K562 (cell line): ENCODE measurements at regions not wholly inside any gene's neighbourhood (a gene's known extent, or its start where the extent isn't known, plus 50 kb on each side); places are given as distances from the start of the nearest gene placed in this dataset.

Source experiments
- ATAC-seq: fragments of 200-7000 bp; cut with Tn5 transposase; 3 replicates; pipeline ENCODE4 v1.9.1; 2020; ENCODE audit warnings: moderate library complexity
- BruUV-seq: library from RNA; stranded (reverse); fragments of 400-500 nt; replicated peaks from 2 replicates; lab custom pipeline; 2021; lab: Mats Ljungman, UMichigan
- CTCF ChIA-PET: fragments of 300-600 bp; formaldehyde crosslinking; extraction: SDS; loops from one replicate; lab custom pipeline; 2021; ENCODE audit warnings: low intra/inter-chr PET ratio; lab: Yijun Ruan, JAX
- POLR2A ChIA-PET: fragments of 300-600, 350-650 bp; sonication (Branson Sonifier 250); formaldehyde crosslinking; extraction: SDS; loops from one replicate; lab custom pipeline; 2021; ENCODE audit warnings: antibody characterized with exemption, inconsistent platforms; lab: Yijun Ruan, JAX
- DNase-seq, 4 experiments: peaks; one replicate each; pipeline versions ENCODE4 v3.0.0 to v3.0.0-alpha.2; 2011 to 2018; ENCODE audit warnings: low spot score in 3 of 4, mixed read lengths in 3 of 4; ENCODE audit errors: extremely low read depth in 1 of 4
- FAIRE-seq: peaks from 2 replicates; lab custom pipeline; 2011; peaks lifted over from hg19 to GRCh38; lab: Jason Lieb, UNC
- H2AFZ ChIP-seq: 2 replicates; pipeline ENCODE4 v1.6.0; 2011; ENCODE audit warnings: low read depth, low read length, control low read depth, inconsistent platforms
- H3K27ac ChIP-seq: fragments of 200-600 bp; 3 replicates; pipeline ENCODE4 v1.8.0; 2011; ENCODE audit warnings: low read depth, mild to moderate bottlenecking, control low read depth, inconsistent platforms, low read length, moderate library complexity, mixed read lengths; ENCODE audit errors: extremely low read depth
- H3K27me3 ChIP-seq, 2 experiments: fragments of 300-600 bp in 1 of 2; 2 replicates in 1 of 2; 3 replicates in 1 of 2; pipeline versions ENCODE4 v1.6.0 to v1.8.0; 2011; ENCODE audit warnings: inconsistent platforms in 2 of 2, low read length in 2 of 2, mild to moderate bottlenecking in 1 of 2, mixed read lengths in 1 of 2, moderate library complexity in 1 of 2; ENCODE audit not compliant: control insufficient read depth in 2 of 2, insufficient read depth in 2 of 2
- H3K36me3 ChIP-seq: fragments of 300-600 bp; 3 replicates; pipeline ENCODE4 v1.8.0; 2011; ENCODE audit warnings: mild to moderate bottlenecking, low read length, inconsistent platforms; ENCODE audit not compliant: control insufficient read depth, insufficient read depth
- H3K4me1 ChIP-seq, 2 experiments: fragments of 200-600 bp in 1 of 2; replicated peaks in 1 of 2; 2 replicates in 1 of 2; 3 replicates in 1 of 2; pipeline versions ENCODE4 v1.5.1 to v1.8.0; 2011; ENCODE audit warnings: inconsistent platforms in 2 of 2, low read length in 2 of 2, mild to moderate bottlenecking in 1 of 2, mixed read lengths in 1 of 2, moderate library complexity in 1 of 2; ENCODE audit not compliant: control insufficient read depth in 2 of 2, insufficient read depth in 2 of 2
- H3K4me2 ChIP-seq: 2 replicates; pipeline ENCODE4 v1.6.1; 2011; ENCODE audit warnings: low read length, control low read depth, inconsistent platforms, mixed read lengths; ENCODE audit not compliant: insufficient read depth
- H3K4me3 ChIP-seq: fragments of 200-600 bp; sonication (generic), shearing (Covaris generic); 2 replicates; pipeline ENCODE4 v1.5.1; 2016; ENCODE audit warnings: control low read depth, inconsistent platforms
- H3K79me2 ChIP-seq: fragments of 200-600 bp; 3 replicates; pipeline ENCODE4 v1.8.0; 2011; ENCODE audit warnings: low read length, inconsistent platforms; ENCODE audit not compliant: control insufficient read depth, insufficient read depth
- H3K9ac ChIP-seq, 2 experiments: 2 replicates each; pipeline versions ENCODE4 v1.6.0 to v1.6.1; 2011; ENCODE audit warnings: low read depth in 2 of 2, low read length in 2 of 2, control low read depth in 1 of 2, inconsistent platforms in 1 of 2, mild to moderate bottlenecking in 1 of 2, mixed read lengths in 1 of 2; ENCODE audit not compliant: insufficient read depth in 1 of 2
- H3K9me1 ChIP-seq: one replicate; pipeline ENCODE4 v1.6.0; 2011; ENCODE audit warnings: inconsistent platforms, mild to moderate bottlenecking, low read length, moderate library complexity; ENCODE audit not compliant: control insufficient read depth, insufficient read depth
- H3K9me3 ChIP-seq: replicated peaks from 2 replicates; pipeline ENCODE4 v1.5.1; 2011; ENCODE audit warnings: low read depth, low read length, inconsistent platforms; ENCODE audit not compliant: control insufficient read depth, insufficient read depth
- H4K20me1 ChIP-seq: replicated peaks from 2 replicates; pipeline ENCODE4 v1.6.1; 2011; ENCODE audit warnings: low read length, inconsistent platforms, mixed read lengths; ENCODE audit not compliant: control insufficient read depth, insufficient read depth
- AFF4 ChIP-seq: sonication (generic); formaldehyde crosslinking; IDR thresholded peaks from 2 replicates; pipeline ENCODE4 v1.8.0; 2023; ENCODE audit warnings: mild to moderate bottlenecking, missing genetic modification reagents
- NR0B1 ChIP-seq: fragments of 450-650 bp; IDR thresholded peaks from one replicate; pipeline ENCODE4 v1.6.1; 2018; ENCODE audit warnings: mild to moderate bottlenecking, moderate library complexity; ENCODE audit not compliant: partially characterized antibody
- TARDBP ChIP-seq: fragments of 450-650 bp; IDR thresholded peaks from 2 replicates; pipeline ENCODE4 v1.6.1; 2016
- ZNF785 ChIP-seq: fragments of 250-450 bp; sonication (Bioruptor Pico); IDR thresholded peaks from 2 replicates; pipeline ENCODE4 v1.4.0; 2020; ENCODE audit warnings: mild to moderate bottlenecking
- WGBS: fragments of 100-300 bp; shearing (Covaris generic); methylation state at CpG from one replicate; pipeline ENCODE4 v1.1.6; 2016; ENCODE audit warnings: low coverage, mixed read lengths; ENCODE audit not compliant: insufficient coverage; ENCODE audit errors: missing lambda C conversion rate; 5-methylcytosine and 5-hydroxymethylcytosine counted together
- in situ Hi-C: fragments of 300-500 bp; cut with MboI; formaldehyde crosslinking; loops from 4 replicates; pipeline ENCODE4 v1.15.0; 2018; ENCODE audit warnings: inconsistent platforms, mixed read lengths
- intact Hi-C: fragments of 100-400 bp; cut with micrococcal nuclease; formaldehyde crosslinking; loops from 2 replicates; pipeline ENCODE4 v1.14.2; 2022

GRCh38 chr6:137623293-137623692 lies 129.1 kb upstream of the OLIG3 start (continued):
- no peak for TF ChIP-seq AFF4 (CRISPR knock-in tag)
- TF ChIP-seq TARDBP = no peak
- no peak for TF ChIP-seq NR0B1
- TF ChIP-seq, all 486 proteins: peak for 0

GRCh38 chr6:137625100-137625661 lies 131.0 kb upstream of the OLIG3 start:
- H2AFZ ChIP-seq = no peak overlapping the region; the same call in 1 of the 2 replicates
- H3K36me3 ChIP-seq = no peaks in the 10 kb centered on the region
- no peak for DNase-seq
- whole genome bisulfite sequencing = 3% methylated on average over 8 of the region's 8 CpGs
- BruUV-seq = no TSS peak
- TF ChIP-seq ZNF785 (CRISPR knock-in tag) = no peak
- TF ChIP-seq, all 486 proteins: peak for 0
- H3K27me3 ChIP-seq = peaks cover 3 to 9% of the 10 kb centered on the region in 2 experiments; a peak in 4 of 5 replicates
- H3K4me2 ChIP-seq = peak overlapping the region; percentile 38; the same call in 1 of the 2 replicates
- no peak for FAIRE-seq
- no peaks in the 10 kb centered on the region for H3K79me2 ChIP-seq
- ATAC-seq = peak; percentile 52
- intact Hi-C loops (no loop called here), in situ Hi-C loops (loop anchor here (25.0 kb wide), 1 partner anchor 788 kb away; no protein-coding TSS in a partner anchor)
- H3K4me1 ChIP-seq = no peaks in the 10 kb centered on the region
- H3K9me1 ChIP-seq = no peaks in the 10 kb centered on the region
- no peak overlapping the region for H3K27ac ChIP-seq
- ChIA-PET CTCF (no interaction called here), POLR2A (no interaction called here)
- no peaks in the 10 kb centered on the region for H3K9me3 ChIP-seq
- H3K9ac ChIP-seq = peak overlapping the region in 1 of 2 experiments; percentile 68; a peak in 2 of 4 replicates
- H3K4me3 ChIP-seq = no peak overlapping the region
- H4K20me1 ChIP-seq = no peaks in the 10 kb centered on the region
